ENCODE measurements at regions not wholly inside any gene's neighbourhood (a gene's known extent, or its start where the extent isn't known, plus 50 kb on each side); places are given as distances from the start of the nearest gene placed in this dataset.
A peak's percentile ranks its signal among the peaks of the same experiment; 100 is the strongest.

GRCh38 chr12:91940826-91941570 is 204.6 kb downstream of the BTG1 start:
- no peak overlapping the region for H3K4me3 ChIP-seq (ENCODE audit: low read depth, low read length)
- no peak for DNase-seq (ENCODE audit: low read depth)

- DNase-seq (ENCODE audit: low read depth): no peak
Observed at GRCh38 chr12:91940322-91940721, 205.3 kb downstream of the BTG1 start.

GRCh38 chr12:91937706-91938105 is 207.9 kb downstream of the BTG1 start:
- H3K4me3 ChIP-seq (ENCODE audit: low read depth, low read length): no peak overlapping the region
- DNase-seq (ENCODE audit: low read depth): no peak

More at GRCh38 chr12:91940322-91940721, 205.3 kb downstream of the BTG1 start:
- no peak overlapping the region for H3K4me3 ChIP-seq (ENCODE audit: low read depth, low read length)

GRCh38 chr12:91937009-91937408 is 208.6 kb downstream of the BTG1 start:
- no peak for DNase-seq (ENCODE audit: low read depth)
- H3K4me3 ChIP-seq (ENCODE audit: low read depth, low read length): no peak overlapping the region

- no peak overlapping the region for H3K4me3 ChIP-seq (ENCODE audit: low read depth, low read length)
- DNase-seq (ENCODE audit: low read depth): no peak
Observed at GRCh38 chr12:91935296-91935695, 210.3 kb downstream of the BTG1 start.

- peak; percentile 41 for DNase-seq (ENCODE audit: low read depth)
- H3K4me3 ChIP-seq (ENCODE audit: low read depth, low read length): no peak overlapping the region
Observed at GRCh38 chr12:91931111-91931510, 214.5 kb downstream of the BTG1 start.

GRCh38 chr12:91928501-91928900 is 217.1 kb downstream of the BTG1 start:
- H3K4me3 ChIP-seq (ENCODE audit: low read depth, low read length): no peak overlapping the region
- no peak for DNase-seq (ENCODE audit: low read depth)

DNA sequence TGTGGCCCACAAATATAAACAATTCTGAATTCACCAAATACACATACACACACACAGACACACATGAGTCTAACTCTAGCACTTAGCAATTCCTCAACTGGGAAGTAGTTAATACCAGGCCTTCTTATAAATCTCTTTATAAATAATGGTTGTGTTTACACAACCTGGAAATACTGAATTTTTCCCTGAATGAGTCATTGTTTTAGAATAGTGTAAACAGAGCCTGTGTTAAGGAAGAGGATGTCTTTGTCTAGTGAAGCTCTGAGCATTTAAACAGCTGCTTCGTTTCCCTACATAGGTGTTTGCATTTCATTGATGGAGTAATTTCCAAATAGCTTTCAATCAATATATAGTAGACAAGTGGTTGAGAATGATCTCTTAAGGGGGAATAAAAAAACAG is 218.8 kb downstream of the BTG1 start:
- H3K4me3 ChIP-seq (ENCODE audit: low read depth, low read length): no peak overlapping the region
- peak; percentile 31 for DNase-seq (ENCODE audit: low read depth)

- H3K4me3 ChIP-seq (ENCODE audit: low read depth, low read length): no peak overlapping the region
- DNase-seq (ENCODE audit: low read depth): no peak
Observed at GRCh38 chr12:91924827-91925226, 220.8 kb downstream of the BTG1 start.

GRCh38 chr12:91923864-91924263 is 221.8 kb downstream of the BTG1 start:
- DNase-seq (ENCODE audit: low read depth): no peak
- H3K4me3 ChIP-seq (ENCODE audit: low read depth, low read length): no peak overlapping the region

DNA sequence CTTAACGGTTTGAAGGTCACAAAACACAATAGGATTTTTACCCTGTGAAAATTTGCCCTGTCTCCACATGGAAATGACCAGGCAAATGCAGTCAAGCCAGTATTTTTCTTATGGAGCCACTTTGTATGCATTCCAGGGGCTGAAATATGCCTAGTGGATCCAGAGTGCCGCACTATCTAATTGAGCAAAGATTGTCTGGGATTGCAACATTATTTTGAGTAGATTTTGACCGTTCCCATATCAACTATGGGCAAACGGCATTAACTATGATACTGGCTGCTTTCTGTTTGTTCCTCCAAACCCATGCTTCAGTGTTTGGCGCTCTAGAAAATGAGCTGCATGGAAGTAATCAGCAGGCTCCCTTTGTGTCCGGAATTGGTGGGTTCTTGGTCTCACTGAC is 223.0 kb downstream of the BTG1 start:
- no peak overlapping the region for H3K4me3 ChIP-seq (ENCODE audit: low read depth, low read length)
- no peak for DNase-seq (ENCODE audit: low read depth)

DNA sequence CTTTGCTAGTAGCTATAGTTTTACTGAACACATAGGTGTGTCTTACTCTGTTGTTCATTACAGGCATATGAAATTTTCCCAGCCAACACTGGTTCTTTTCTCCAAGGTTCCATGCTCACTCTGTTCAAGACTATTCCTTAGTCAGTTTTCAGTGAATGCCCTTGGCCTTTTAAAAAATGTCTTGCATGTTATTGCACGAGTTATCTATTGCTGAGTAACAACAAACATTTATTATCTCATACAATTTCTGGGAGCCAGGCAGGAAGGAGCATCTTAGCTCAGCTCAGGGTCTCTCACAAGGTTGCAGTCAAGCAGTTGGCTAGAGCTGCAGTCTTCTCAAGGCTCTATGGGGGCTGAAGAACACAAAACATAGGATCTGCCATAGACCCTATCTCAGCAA is 223.5 kb downstream of the BTG1 start:
- no peak overlapping the region for H3K4me3 ChIP-seq (ENCODE audit: low read depth, low read length)
- no peak for DNase-seq (ENCODE audit: low read depth)

GRCh38 chr12:91921555-91921954 is 224.1 kb downstream of the BTG1 start:
- no peak overlapping the region for H3K4me3 ChIP-seq (ENCODE audit: low read depth, low read length)
- no peak for DNase-seq (ENCODE audit: low read depth)

DNA sequence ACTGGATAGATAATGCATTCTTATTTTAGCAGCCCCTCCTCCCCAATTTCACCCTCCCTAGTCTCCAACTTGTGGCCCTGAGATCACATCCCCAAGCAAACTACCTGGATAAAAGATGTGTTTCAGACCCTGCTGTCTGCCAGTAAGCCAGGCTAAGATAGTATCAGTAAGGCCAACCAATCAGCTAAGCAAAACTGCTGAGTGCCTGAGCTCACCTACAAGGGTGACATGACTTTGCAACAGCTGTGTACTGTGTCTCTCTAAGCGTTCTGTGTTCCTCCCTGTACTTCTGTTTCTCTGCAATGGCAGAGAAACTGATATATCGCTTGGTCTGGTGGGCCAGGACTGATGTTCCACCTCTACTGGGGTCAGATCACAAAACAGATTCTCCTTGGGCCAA is 224.9 kb downstream of the BTG1 start:
- no peak overlapping the region for H3K4me3 ChIP-seq (ENCODE audit: low read depth, low read length)
- DNase-seq (ENCODE audit: low read depth): no peak

- peak; percentile 97 for DNase-seq (ENCODE audit: low read depth)
- H3K4me3 ChIP-seq (ENCODE audit: low read depth, low read length): no peak overlapping the region
Observed at GRCh38 chr12:91920276-91920675, 225.4 kb downstream of the BTG1 start.

DNA sequence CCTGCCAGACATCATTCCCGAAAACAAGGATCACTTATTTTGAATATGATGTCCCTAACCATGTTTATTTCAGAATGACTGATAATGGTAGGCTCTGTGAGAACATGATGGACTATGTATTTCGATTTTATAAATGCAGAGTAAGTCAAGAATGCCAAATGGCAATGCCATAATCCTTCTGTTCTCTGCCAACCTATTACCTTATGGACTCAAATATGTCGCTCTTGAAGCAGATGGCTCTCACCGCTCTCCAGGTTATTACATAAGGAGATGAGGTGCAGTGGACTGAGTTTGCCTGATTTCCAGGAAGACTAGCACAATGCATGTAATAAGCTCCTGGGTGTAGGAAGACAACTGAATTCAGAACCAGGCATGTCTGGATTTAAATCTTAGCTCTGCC is 227.2 kb downstream of the BTG1 start:
- H3K4me3 ChIP-seq (ENCODE audit: low read depth, low read length): no peak overlapping the region
- no peak for DNase-seq (ENCODE audit: low read depth)

DNA sequence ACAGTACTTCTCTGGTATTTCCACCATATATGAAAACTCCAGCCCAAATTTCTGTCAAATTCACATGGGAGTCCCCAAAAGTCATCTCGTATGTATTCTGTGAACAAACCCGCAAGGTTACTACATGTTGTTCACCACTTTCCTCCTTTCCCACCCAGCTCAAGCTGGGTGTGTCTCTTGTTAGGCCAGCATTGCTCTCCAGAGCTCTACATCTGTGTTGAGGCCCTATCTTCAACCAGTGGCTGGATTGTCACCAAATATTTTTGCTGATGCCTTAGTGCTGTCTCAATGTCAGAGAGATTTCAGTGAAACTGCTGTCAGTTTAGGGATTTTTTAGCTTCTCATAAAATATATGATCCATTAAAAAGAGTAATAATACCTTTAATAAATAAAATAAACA is 230.9 kb downstream of the BTG1 start:
- H3K4me3 ChIP-seq (ENCODE audit: low read depth, low read length): no peak overlapping the region
- no peak for DNase-seq (ENCODE audit: low read depth)

GRCh38 chr12:91913651-91914050 is 232.0 kb downstream of the BTG1 start:
- no peak for DNase-seq (ENCODE audit: low read depth)
- H3K4me3 ChIP-seq (ENCODE audit: low read depth, low read length): no peak overlapping the region

- no peak overlapping the region for H3K4me3 ChIP-seq (ENCODE audit: low read depth, low read length)
- no peak for DNase-seq (ENCODE audit: low read depth)
Observed at GRCh38 chr12:91913124-91913523, 232.5 kb downstream of the BTG1 start.

- DNase-seq (ENCODE audit: low read depth): no peak
- no peak overlapping the region for H3K4me3 ChIP-seq (ENCODE audit: low read depth, low read length)
Observed at GRCh38 chr12:91912178-91912577, 233.5 kb downstream of the BTG1 start.

- no peak for DNase-seq (ENCODE audit: low read depth)
- H3K4me3 ChIP-seq (ENCODE audit: low read depth, low read length): no peak overlapping the region
Observed at GRCh38 chr12:91910871-91911388, 234.7 kb downstream of the BTG1 start.
